ENCODE measurements at regions not wholly inside any gene's neighbourhood (a gene's known extent, or its start where the extent isn't known, plus 50 kb on each side); places are given as distances from the start of the nearest gene placed in this dataset.
A peak's percentile ranks its signal among the peaks of the same experiment; 100 is the strongest.

GRCh38 chr6:40957616-40958492 lies 81.2 kb downstream of the UNC5CL start:
- H3K9me1 ChIP-seq (replicated peaks; ENCODE audit: control insufficient read depth, extremely low read depth, insufficient read depth, low read length): no peaks in the 10 kb centered on the region
- no peak overlapping the region for H3K27ac ChIP-seq (ENCODE audit: insufficient read depth, low read depth, low read length)
- peak; percentile 34 for TF ChIP-seq FOS (IDR thresholded peaks at IDR 0.05; ENCODE audit: borderline replicate concordance, insufficient read depth, low read length)
- TF ChIP-seq GATA2 (IDR thresholded peaks at IDR 0.05; ENCODE audit: insufficient read depth, insufficient read length, low read depth, low read length): no peak
- TF ChIP-seq JUN (IDR thresholded peaks at IDR 0.05; ENCODE audit: borderline replicate concordance, insufficient read depth, insufficient read length, low read depth): no peak
- TF ChIP-seq EZH2 (IDR thresholded peaks at IDR 0.05; ENCODE audit: borderline replicate concordance, low read depth, low read length, severe bottlenecking): no peak
- intact Hi-C loops (cut with micrococcal nuclease): no loop called here
- ChIA-PET POLR2A (no interaction called here), CTCF (interaction anchor here (1.2 to 1.5 kb wide), 2 partner anchors 10 to 45 kb away, joined by 3 to 4 read pairs; no protein-coding TSS in a partner anchor)
- dilution Hi-C loops (cut with MboI; ENCODE audit: extremely low pct_ligation_motif_present, low sequenced_read_pairs): no loop called here
- no TSS peak for BruUV-seq (replicated peaks)
- H3K4me2 ChIP-seq (ENCODE audit: insufficient read depth, low read length): no peak overlapping the region
- DNase-seq (ENCODE audit: low read depth, low spot score) (peak; percentile 8), FAIRE-seq (no peak)
- no peaks in the 10 kb centered on the region for H3K9me3 ChIP-seq (replicated peaks; ENCODE audit: control insufficient read depth, insufficient read depth, low read length)
- no peaks in the 10 kb centered on the region for H4K20me1 ChIP-seq (replicated peaks; ENCODE audit: control insufficient read depth, extremely low read depth, insufficient read depth, low read length)
- no peaks in the 10 kb centered on the region for H3K36me3 ChIP-seq (ENCODE audit: control insufficient read depth in 2 of 2, extremely low read depth in 1 of 2, insufficient read depth in 2 of 2, low read length in 2 of 2)
- peaks cover 0 to 3% of the 10 kb centered on the region in 2 experiments for H3K27me3 ChIP-seq (ENCODE audit: control insufficient read depth in 2 of 2, insufficient read depth in 2 of 2, low read length in 2 of 2)
- H3K4me1 ChIP-seq (ENCODE audit: control insufficient read depth, extremely low read depth, insufficient read depth, low read length): peaks cover 4% of the 10 kb centered on the region
- H3K79me2 ChIP-seq (ENCODE audit: control insufficient read depth, insufficient read depth, low read length): no peaks in the 10 kb centered on the region
- no peak overlapping the region for H3K9ac ChIP-seq (replicated peaks; ENCODE audit: extremely low read depth, insufficient read depth, low read length)
- H3K4me3 ChIP-seq (replicated peaks in 1 of 3; ENCODE audit: insufficient read depth in 1 of 3, low read depth in 1 of 3, low read length in 3 of 3): no peak overlapping the region
- no peak overlapping the region for H2AFZ ChIP-seq (ENCODE audit: low read depth, low read length)

GRCh38 chr6:40956936-40957335 lies 82.1 kb downstream of the UNC5CL start:
- Histone ChIP-seq H3K4me3 (replicated peaks in 1 of 3; ENCODE audit: insufficient read depth in 1 of 3, low read depth in 1 of 3, low read length in 3 of 3) (no peak overlapping the region), H3K79me2 (ENCODE audit: control insufficient read depth, insufficient read depth, low read length) (no peaks in the 10 kb centered on the region), H3K9me1 (replicated peaks; ENCODE audit: control insufficient read depth, extremely low read depth, insufficient read depth, low read length) (no peaks in the 10 kb centered on the region), H3K9ac (replicated peaks; ENCODE audit: extremely low read depth, insufficient read depth, low read length) (no peak overlapping the region), H3K4me1 (ENCODE audit: control insufficient read depth, extremely low read depth, insufficient read depth, low read length) (no peaks in the 10 kb centered on the region), H3K36me3 (ENCODE audit: control insufficient read depth in 2 of 2, extremely low read depth in 1 of 2, insufficient read depth in 2 of 2, low read length in 2 of 2) (no peaks in the 10 kb centered on the region), H4K20me1 (replicated peaks; ENCODE audit: control insufficient read depth, extremely low read depth, insufficient read depth, low read length) (no peaks in the 10 kb centered on the region), H2AFZ (ENCODE audit: low read depth, low read length) (no peak overlapping the region), H3K4me2 (ENCODE audit: insufficient read depth, low read length) (no peak overlapping the region), H3K27ac (ENCODE audit: insufficient read depth, low read depth, low read length) (no peak overlapping the region), H3K27me3 (ENCODE audit: control insufficient read depth in 2 of 2, insufficient read depth in 2 of 2, low read length in 2 of 2) (peaks cover 0 to 3% of the 10 kb centered on the region in 2 experiments), H3K9me3 (replicated peaks; ENCODE audit: control insufficient read depth, insufficient read depth, low read length) (no peaks in the 10 kb centered on the region)
- CTCF ChIA-PET: interaction anchor here (0.7 to 1.2 kb wide), 2 partner anchors 40 to 44 kb away, joined by 3 read pairs; no protein-coding TSS in a partner anchor
- FAIRE-seq: no peak
- intact Hi-C loops (cut with micrococcal nuclease) (no loop called here), dilution Hi-C loops (cut with MboI; ENCODE audit: extremely low pct_ligation_motif_present, low sequenced_read_pairs) (no loop called here)
- no TSS peak for BruUV-seq (replicated peaks)
- POLR2A ChIA-PET: no interaction called here
- TF ChIP-seq MYC (IDR thresholded peaks at IDR 0.05; ENCODE audit: low read depth, low read length) (no peak), EZH2 (IDR thresholded peaks at IDR 0.05; ENCODE audit: borderline replicate concordance, low read depth, low read length, severe bottlenecking) (no peak), GATA2 (IDR thresholded peaks at IDR 0.05; ENCODE audit: insufficient read depth, insufficient read length, low read depth, low read length) (no peak), CTCF (IDR thresholded peaks at IDR 0.05; ENCODE audit: extremely low read depth in 1 of 2, insufficient read depth in 1 of 2, low read depth in 1 of 2, low read length in 2 of 2) (no peak), POLR2A (IDR thresholded peaks at IDR 0.05; ENCODE audit: low read depth, low read length) (no peak)
- no peak for DNase-seq (ENCODE audit: low read depth, low spot score)
